ENCODE measurements at regions not wholly inside any gene's neighbourhood (a gene's known extent, or its start where the extent isn't known, plus 50 kb on each side); places are given as distances from the start of the nearest gene placed in this dataset.

- Histone ChIP-seq H3K27ac (ENCODE audit: low read length) (no peak overlapping the region), H3K36me3 (ENCODE audit: control insufficient read depth, insufficient read depth, low read length) (no peaks in the 10 kb centered on the region), H3K4me1 (ENCODE audit: control insufficient read depth, insufficient read depth, low read length) (no peaks in the 10 kb centered on the region), H3K4me3 (ENCODE audit: low read depth in 2 of 2, low read length in 2 of 2) (no peak overlapping the region), H3K9me3 (ENCODE audit: control insufficient read depth, insufficient read depth, low read depth, low read length) (no peaks in the 10 kb centered on the region), H3K27me3 (ENCODE audit: control insufficient read depth, insufficient read depth, low read length) (no peaks in the 10 kb centered on the region)
- ATAC-seq (no peak), DNase-seq (ENCODE audit: low read depth, low spot score) (no peak)
- CTCF ChIA-PET: no interaction called here
- intact Hi-C loops (cut with micrococcal nuclease; ENCODE audit: unreplicated experiment): no loop called here
- no peak for TF ChIP-seq SIN3A (IDR thresholded peaks at IDR 0.05; ENCODE audit: borderline replicate concordance, insufficient read depth, low read depth, low read length)
- no peak for TF ChIP-seq CTCF (IDR thresholded peaks at IDR 0.05)
- no peak for TF ChIP-seq REST (IDR thresholded peaks at IDR 0.05; ENCODE audit: insufficient read depth in 1 of 2, low read depth in 2 of 2, low read length in 1 of 2)
- TF ChIP-seq POLR2AphosphoS5 (IDR thresholded peaks at IDR 0.05; ENCODE audit: low read depth, low read length): no peak
- TF ChIP-seq TCF7L2 (IDR thresholded peaks at IDR 0.05; ENCODE audit: low read depth, low read length): no peak
- POLR2A ChIA-PET: no interaction called here
- no TSS peak for BruUV-seq (replicated peaks)
- in situ Hi-C loops (cut with HindIII; ENCODE audit: low pct_unique_long_range_greater_than_20kb, low sequenced_read_pairs): no loop called here
Observed at GRCh38 chr2:217614096-217614495, 388.7 kb downstream of the TNS1 start.

- intact Hi-C loops (cut with micrococcal nuclease; ENCODE audit: unreplicated experiment): no loop called here
- H3K27ac ChIP-seq (ENCODE audit: low read length): no peak overlapping the region
- no peaks in the 10 kb centered on the region for H3K27me3 ChIP-seq (ENCODE audit: control insufficient read depth, insufficient read depth, low read length)
- BruUV-seq (replicated peaks): no TSS peak
- H3K4me3 ChIP-seq (ENCODE audit: low read depth in 2 of 2, low read length in 2 of 2): no peak overlapping the region
- no peaks in the 10 kb centered on the region for H3K9me3 ChIP-seq (ENCODE audit: control insufficient read depth, insufficient read depth, low read depth, low read length)
- TF ChIP-seq REST (IDR thresholded peaks at IDR 0.05; ENCODE audit: insufficient read depth in 1 of 2, low read depth in 2 of 2, low read length in 1 of 2) (no peak), CTCF (IDR thresholded peaks at IDR 0.05) (no peak), POLR2AphosphoS5 (IDR thresholded peaks at IDR 0.05; ENCODE audit: low read depth, low read length) (no peak), SIN3A (IDR thresholded peaks at IDR 0.05; ENCODE audit: borderline replicate concordance, insufficient read depth, low read depth, low read length) (no peak), TCF7L2 (IDR thresholded peaks at IDR 0.05; ENCODE audit: low read depth, low read length) (no peak)
- H3K36me3 ChIP-seq (ENCODE audit: control insufficient read depth, insufficient read depth, low read length): no peaks in the 10 kb centered on the region
- H3K4me1 ChIP-seq (ENCODE audit: control insufficient read depth, insufficient read depth, low read length): no peaks in the 10 kb centered on the region
- ChIA-PET CTCF (no interaction called here), POLR2A (no interaction called here)
- in situ Hi-C loops (cut with HindIII; ENCODE audit: low pct_unique_long_range_greater_than_20kb, low sequenced_read_pairs): no loop called here
- no peak for ATAC-seq
- DNase-seq (ENCODE audit: low read depth, low spot score): no peak
Observed at GRCh38 chr2:217612920-217613319, 389.9 kb downstream of the TNS1 start.

Measured in Panc1 (cell line).